TTC549 (cell line): ENCODE measurements at regions not wholly inside any gene's neighbourhood (a gene's known extent, or its start where the extent isn't known, plus 50 kb on each side); places are given as distances from the start of the nearest gene placed in this dataset.
"Not testable (repeated sequence)": the region's sequence is repeated elsewhere in the genome, so short reads cannot be mapped to it uniquely, and the experiment has no call there.

Experiments used
- FAIRE-seq: peaks from 2 replicates; lab custom pipeline; 2012; peaks lifted over from hg19 to GRCh38; lab: Jason Lieb, UNC

- FAIRE-seq: no peak
These were observed 191.1 kb downstream of the MAT2B start for GRCh38 chr5:163696579-163696887.

GRCh38 chr5:163706053-163706771, 200.8 kb downstream of the MAT2B start:
- FAIRE-seq: no peak

GRCh38 chr5:163712011-163712410, 206.6 kb downstream of the MAT2B start:
- FAIRE-seq: no peak

GRCh38 chr5:163718272-163718671, 212.9 kb downstream of the MAT2B start:
- FAIRE-seq: no peak

GRCh38 chr5:163724305-163724704, 218.9 kb downstream of the MAT2B start:
- no peak for FAIRE-seq

GRCh38 chr5:163727028-163727427, 221.6 kb downstream of the MAT2B start:
- FAIRE-seq: no peak

- no peak for FAIRE-seq
These were observed 224.9 kb downstream of the MAT2B start for GRCh38 chr5:163730206-163730756.

GRCh38 chr5:163731256-163731655, 225.8 kb downstream of the MAT2B start:
- FAIRE-seq: no peak

- no peak for FAIRE-seq
These were observed 229.7 kb downstream of the MAT2B start for GRCh38 chr5:163735069-163735468.

- no peak for FAIRE-seq
These were observed 242.2 kb downstream of the MAT2B start for GRCh38 chr5:163747586-163747985.

- no peak for FAIRE-seq
These were observed 243.5 kb downstream of the MAT2B start for GRCh38 chr5:163748934-163749333.

- FAIRE-seq: not testable (repeated sequence)
These were observed 245.0 kb downstream of the MAT2B start for GRCh38 chr5:163750415-163750814.

- FAIRE-seq: no peak
These were observed 250.1 kb downstream of the MAT2B start for GRCh38 chr5:163755505-163755904.

- FAIRE-seq: no peak
These were observed 250.8 kb downstream of the MAT2B start for GRCh38 chr5:163756170-163756569.

- FAIRE-seq: no peak
These were observed 251.9 kb downstream of the MAT2B start for GRCh38 chr5:163757344-163757743.

- no peak for FAIRE-seq
These were observed 252.9 kb downstream of the MAT2B start for GRCh38 chr5:163758283-163758711.

- FAIRE-seq: no peak
These were observed 253.7 kb downstream of the MAT2B start for GRCh38 chr5:163759000-163759704.

- FAIRE-seq: no peak
These were observed 255.1 kb downstream of the MAT2B start for GRCh38 chr5:163760498-163760897.

GRCh38 chr5:163766936-163767670, 261.7 kb downstream of the MAT2B start:
- FAIRE-seq: no peak

- no peak for FAIRE-seq
These were observed 265.2 kb downstream of the MAT2B start for GRCh38 chr5:163770625-163771024.

GRCh38 chr5:163772241-163772640, 266.8 kb downstream of the MAT2B start:
- FAIRE-seq: no peak

- FAIRE-seq: no peak
These were observed 267.2 kb downstream of the MAT2B start for GRCh38 chr5:163772644-163773043.

GRCh38 chr5:163773226-163773625, 267.8 kb downstream of the MAT2B start:
- no peak for FAIRE-seq
